NCI-H82 treated with DMSO at 0.1 percent for 48 hours (cell line): ENCODE measurements at regions not wholly inside any gene's neighbourhood (a gene's known extent, or its start where the extent isn't known, plus 50 kb on each side); places are given as distances from the start of the nearest gene placed in this dataset.

ENCODE experiments used
- DNase-seq: peaks from one replicate; lab custom pipeline; 2025; ENCODE audit not compliant: unreplicated experiment; lab: John Stamatoyannopoulos, UW

DNA sequence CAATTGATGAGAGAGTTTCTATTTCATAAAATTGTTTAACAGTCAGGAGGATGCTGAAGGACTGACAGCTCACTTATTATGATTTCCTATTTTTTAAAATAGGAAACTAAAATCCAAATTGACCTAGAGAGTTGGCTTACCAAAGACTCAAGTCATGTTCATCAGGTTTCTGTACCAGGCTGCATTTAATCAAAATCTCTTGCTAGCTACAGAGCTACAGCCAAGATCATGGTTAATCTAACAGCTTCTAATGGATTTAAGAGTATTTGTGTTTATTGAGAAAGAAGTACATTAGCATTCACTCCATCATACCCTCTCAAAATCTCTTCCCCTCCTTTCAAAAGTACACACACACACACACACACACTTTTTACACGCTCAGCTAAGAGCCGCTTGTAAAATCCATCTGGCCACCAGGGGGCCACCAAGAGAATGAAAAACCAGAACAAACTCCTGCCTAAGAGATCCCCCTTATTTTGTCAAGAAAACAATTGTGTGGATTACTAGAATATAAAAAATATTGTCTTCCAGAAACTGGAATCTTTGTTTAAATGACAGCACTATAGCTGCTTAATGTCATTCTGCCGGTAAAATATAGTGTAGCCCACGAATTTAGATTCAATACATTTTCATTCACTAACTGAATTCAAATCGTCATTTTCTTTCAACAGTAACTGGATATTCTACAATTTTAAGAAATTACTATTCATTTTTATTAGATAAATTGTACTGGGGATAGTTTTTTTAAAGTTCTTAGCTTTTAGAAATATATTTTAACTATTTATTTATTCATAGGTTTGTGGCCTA lies 334.0 kb downstream of the BTG1 start:
- peak; percentile 29 for DNase-seq

DNA sequence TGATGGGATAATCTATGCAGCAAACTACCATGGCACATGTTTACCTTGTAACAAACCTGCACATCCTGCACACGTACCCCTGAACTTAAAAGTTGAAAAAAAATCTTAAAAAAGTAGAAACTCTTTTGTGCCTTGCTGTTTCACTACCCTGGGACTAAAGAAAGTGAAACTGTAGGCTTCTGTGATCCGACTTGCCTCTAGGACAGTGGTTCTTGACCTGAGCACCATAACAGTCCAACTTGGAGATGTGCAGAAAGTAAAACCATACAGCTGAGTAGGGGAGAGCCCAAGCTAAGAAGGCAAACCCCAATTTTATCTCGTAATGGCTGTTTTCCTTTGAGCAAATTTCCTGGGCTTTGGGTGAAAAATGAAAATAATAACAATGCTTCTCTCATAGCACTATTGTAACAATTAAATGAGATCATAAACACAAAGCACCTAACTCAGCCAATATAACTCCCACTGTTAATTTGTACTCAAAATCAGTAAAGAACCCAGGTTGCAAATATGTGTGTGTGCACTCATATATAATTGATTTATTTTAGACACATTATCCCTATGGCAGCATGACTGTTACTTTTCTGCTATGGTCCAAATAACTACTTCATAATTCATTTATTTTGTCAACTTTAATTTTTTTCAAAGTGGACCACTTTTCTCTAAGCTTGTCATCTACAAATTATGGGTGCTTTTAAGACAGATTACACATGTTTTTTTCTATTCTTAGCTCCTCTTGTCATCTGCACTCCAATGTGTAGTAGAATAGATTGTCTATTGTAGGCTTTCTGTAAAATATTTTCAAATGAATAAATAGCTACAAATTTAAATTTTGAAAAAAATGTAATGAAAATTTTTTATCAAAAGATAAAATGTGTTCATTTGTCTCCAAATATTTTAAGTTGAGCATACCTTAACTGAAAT lies 334.9 kb downstream of the BTG1 start:
- DNase-seq: no peak

DNA sequence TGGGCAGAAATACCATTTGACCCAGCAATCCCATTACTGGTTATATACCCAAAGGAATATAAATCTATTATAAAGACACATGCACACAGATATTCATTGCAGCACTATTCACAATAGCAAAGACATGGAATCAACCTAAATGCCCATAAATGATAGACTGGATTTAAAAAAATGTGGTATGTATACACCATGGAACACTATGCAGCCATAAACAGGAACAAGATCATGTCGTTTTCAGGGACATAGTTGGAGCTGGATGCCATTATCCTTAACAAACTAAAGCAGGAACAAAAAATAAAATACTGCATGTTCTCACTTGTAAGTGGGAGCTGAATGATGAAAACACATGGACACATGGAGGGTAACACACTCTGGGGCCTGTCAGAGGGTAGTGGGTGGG lies 335.6 kb downstream of the BTG1 start:
- DNase-seq: no peak

DNA sequence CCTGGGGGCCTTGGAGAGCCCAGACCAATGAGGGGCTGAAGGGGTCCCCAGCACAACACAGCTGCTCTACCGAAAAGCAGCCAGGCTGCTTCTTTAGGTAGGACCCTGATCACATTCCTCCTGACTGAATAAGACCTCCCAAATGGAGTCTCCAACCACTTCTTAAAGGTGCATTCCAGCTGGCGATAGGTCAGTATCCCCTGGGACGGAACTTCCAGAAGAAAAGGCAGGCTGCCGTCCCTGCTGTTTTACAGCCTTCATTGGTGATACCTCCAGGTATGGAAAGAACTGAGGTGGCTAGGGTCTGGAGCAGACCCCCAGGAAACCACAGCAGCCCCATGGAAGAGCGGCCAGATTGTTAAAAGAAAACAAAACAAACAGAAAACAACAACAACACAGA lies 340.6 kb downstream of the BTG1 start:
- DNase-seq: no peak

DNA sequence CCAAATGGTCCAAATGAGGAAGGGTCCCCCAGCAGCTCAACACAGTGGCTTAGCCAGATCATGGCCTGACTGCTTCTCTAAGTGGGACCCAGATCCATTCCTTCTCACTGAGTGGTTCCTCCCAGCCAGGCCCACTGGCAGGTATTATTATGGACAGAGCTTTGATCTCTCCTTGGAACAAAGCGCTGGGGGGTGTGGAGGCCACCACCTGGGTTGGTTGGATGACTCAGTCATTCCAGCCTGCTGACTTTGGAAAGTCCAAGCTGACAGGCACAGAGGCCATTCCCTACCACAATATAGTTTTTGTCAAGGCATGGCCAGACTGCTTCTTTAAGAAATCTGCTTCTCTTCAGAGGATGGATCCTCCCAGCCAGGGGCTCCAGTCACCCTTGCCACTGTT lies 341.1 kb downstream of the BTG1 start:
- no peak for DNase-seq

DNA sequence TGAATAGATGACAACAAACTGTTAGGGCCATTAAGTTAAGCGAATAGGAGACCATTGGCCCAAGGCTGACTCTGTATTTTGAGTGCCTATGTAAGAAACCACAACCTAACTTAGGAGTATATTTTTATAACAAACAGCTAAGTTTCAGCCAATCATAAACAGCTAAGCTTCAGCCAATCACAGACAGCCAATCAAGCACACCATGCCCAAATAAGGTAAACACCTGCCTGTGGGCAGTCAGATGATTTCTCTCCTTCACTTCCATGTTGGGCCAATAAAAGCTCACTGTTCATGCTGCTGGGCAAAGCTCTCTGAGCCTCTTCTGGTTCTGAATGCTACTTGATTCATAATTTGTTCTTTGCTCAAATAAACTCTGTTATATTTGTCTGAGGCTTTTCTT lies 344.6 kb downstream of the BTG1 start:
- DNase-seq: no peak

DNA sequence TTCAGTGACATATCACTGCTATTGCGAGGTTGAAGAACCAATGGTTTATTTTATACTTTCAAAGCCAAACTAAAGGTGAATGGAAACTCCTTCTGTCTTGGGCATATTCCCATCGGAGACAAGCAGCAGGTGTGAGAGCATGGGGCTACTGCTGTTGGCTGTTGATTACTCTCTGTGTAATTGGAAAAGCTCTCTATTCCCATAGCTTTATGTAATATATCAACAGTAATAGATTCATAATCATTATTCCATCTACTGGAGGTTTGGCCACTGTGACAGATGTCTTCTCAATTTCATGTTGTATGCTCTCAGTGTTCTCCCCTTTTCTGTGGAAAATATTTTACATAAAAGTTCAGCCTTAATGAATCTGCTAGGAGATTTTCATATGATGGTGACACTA lies 352.0 kb downstream of the BTG1 start:
- no peak for DNase-seq

DNA sequence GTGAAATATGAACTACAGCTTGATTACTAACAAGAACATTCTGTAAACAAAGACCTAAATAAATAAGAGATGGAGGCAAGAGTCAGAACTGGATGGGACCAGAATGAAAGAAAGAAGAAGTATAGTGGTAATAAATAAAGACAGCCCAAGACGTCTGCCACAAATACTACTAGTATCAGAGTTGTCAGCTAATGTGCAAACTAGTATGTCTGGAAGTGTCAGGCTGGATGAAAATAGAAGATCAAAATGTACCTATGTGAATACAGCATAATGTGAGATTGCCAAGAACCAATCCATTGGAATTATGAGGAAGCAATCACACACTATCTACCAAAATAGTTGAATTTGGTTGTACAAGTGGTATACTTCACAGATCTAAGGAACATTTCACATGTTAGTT lies 353.0 kb downstream of the BTG1 start:
- DNase-seq: no peak

DNA sequence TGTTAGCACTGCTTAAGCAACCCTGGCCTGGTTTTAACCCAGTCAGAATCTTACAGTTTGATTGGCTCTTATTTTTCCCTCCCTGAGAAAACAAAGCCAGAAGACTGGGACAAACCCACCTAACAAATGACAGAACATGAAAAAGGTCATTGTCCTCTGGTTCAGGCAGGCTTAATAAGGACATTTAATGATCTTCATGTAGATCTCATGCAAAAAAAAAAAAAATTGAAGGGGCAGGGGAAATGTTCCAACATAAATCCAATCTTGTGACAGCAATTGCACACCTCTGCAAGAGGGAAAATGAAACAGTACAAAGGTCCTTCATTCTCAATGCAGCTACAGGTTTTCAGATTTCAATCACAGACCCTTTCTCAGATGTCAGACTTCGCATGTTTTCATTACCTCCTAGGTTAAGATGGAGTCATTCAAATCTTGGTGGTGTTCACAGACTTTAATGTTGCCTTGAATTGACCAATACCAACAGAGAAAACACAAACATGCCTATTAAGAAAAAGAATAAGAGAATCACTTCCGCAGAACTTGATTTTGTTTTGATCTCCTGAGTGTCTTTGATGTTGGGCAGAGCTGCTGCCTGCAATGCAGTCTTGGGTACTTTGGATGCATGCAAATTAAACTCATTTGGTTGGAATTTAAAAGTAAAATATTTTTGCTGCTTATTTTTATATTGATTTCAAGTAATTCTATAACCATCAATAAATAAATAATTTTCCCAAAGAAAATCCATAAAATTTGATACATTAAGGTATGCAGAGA lies 359.0 kb downstream of the BTG1 start:
- DNase-seq: no peak

DNA sequence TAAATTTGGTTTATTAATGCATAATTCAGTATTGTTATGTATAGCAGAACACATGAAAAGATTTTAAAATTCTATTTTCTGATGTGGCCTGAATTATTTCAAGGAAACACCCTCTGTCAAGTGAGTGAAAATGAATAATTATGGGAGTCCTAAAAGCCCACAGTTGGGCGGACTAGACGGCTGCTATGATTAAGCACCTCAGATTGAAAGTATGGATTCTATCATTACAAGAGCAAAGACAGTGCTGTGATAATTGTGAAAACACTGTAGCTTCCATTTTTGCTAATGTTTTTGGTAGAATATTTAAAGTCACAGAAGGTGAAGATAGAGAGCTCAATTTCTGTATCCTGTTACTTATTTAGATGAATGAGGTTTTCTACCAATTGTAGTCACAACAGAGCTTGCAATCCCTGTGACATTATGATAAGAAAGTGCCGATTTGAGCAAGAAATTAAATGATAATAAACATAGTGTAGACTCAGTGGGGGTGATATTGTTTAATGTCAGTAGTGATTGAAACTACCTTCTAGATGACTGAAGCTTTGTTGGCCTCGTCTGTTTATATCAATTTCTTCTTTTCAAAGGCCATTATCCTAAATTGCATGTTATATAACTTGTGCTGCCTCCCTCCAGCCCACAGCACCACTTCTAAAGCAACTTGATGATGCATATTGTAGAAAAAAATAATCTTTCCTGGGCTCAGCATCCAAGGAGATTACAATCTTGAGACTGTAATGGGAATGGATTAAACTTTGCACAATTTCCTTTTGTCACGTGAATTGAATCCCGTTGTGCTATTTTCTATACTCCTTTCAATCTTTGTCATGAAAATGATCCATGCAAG lies 359.8 kb downstream of the BTG1 start:
- no peak for DNase-seq

DNA sequence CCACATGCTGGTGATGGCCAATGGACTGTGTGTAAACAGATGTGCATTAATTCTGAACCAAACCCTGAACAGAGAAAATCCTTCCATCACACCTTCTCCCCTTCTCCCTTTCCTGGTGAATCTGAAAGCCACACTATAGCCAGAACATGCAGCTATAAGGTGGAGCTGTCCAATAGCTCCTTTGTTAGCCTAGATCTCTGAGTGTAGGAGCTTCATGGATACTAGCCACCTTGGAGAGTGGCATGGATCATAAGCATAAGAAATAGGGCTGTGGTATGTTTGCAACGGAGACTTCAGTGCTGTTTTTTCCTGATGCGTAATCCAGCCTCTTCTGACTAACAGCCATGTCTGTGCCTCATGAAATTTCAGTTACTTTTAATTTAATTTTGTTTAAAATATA lies 364.5 kb downstream of the BTG1 start:
- DNase-seq: no peak

DNA sequence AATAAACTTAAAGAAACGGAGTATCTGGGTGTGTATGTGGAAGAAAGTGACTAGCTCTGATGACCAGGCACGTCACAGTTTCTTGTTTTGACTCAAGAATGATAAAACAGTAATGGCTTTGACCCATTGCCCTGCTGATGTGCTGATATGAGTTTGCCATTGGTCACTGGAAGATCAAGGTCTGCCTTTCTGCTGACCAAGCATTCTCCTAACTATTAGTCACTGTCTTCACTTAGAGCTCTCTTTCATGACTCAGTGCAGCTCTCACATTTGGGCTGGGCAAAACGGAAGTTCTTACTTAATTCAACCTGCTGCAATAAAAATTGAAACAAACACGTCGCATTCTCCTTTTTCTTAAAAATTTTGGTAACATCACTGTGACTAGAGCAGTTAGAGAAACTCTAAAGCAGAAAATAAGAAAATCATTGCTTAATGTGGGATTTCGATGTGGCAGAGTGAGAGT lies 366.7 kb downstream of the BTG1 start:
- no peak for DNase-seq

DNA sequence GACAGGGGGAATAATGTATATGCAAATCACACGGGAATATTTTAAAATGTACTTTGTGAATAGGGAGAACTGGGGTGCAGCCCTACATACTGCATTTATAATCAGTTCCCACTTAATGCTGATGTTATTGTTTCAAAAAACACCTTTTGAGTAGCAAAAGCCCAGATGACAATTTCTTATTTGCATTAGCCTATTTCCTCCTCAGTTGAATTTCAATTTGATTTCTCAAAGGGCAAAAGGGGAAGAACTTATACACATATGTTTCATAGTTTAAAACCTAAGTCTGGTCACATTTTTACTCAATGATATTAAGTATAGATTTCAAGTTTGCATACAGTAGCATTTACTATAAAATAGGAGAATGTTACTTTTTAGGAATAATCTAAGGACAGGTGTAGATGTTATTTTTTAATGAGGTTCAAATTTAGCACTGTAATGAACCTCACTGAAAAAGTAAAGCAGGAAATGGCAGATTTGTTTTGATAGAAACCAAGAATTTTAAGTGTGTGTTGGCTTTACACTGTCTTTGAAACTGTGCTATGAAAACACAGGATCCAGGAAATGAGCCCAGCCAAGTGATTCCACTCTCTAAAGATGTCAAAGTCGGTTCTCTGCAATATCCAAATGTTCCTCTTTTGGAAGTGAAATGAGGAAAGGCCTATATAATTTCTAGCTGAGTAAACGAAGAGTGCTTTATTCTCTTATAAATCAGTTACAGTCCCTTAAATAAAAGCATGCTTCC lies 367.4 kb downstream of the BTG1 start:
- DNase-seq: no peak

DNA sequence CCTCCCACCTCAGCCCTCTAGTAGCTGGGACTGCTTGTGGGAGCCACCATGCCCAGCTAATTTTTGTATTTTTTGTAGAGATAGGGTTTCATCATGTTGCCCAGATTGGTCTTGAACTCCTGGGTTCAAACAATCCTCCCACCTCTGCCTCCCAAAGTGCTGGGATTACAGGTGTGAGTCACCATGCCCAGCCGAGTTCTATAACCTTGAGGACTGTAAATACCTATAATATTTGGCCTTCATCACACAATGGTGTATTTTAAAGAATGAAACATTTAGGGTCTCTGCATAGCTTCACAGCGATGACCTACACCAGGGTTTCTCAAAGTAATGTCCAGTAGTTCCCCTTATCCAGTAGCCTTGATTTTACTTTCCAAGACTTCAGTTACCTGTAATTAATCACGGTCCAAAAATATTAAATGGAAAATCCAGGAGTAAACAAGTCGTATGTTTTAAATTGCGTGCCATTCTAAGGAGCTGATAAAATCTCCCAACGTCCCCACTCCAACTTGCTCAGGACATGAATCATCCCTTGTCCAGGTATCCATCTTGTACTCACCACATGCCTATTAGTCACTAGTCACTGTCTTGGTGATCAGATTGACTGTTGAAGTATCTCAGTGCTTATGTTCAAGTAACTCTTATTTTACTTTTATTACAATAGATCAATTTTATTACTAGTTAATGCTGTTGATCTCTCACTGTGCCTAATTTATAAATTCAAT lies 368.2 kb downstream of the BTG1 start:
- no peak for DNase-seq

DNA sequence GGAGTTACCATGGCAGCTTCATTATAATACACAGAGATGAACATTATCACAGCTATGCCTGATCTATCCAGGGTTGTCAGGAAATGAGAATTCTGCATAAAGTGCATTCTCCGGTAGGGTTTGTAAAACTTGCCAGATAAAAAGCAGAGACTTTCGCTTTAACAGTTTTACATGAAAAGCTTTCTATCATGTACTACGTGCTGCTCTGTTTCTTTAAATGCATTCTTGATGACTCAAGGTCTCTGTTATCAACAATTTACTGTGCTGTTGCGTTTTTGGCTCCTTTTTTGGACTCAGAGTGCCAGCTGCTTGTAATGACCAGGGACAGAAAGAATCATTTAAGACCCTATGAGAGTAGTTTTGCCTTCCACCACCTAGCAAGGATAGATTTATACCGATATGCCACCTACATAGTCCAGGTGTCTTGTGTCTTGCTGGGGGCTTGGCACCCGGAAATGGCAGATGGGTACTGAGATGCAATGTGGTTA lies 371.2 kb downstream of the BTG1 start:
- DNase-seq: no peak

DNA sequence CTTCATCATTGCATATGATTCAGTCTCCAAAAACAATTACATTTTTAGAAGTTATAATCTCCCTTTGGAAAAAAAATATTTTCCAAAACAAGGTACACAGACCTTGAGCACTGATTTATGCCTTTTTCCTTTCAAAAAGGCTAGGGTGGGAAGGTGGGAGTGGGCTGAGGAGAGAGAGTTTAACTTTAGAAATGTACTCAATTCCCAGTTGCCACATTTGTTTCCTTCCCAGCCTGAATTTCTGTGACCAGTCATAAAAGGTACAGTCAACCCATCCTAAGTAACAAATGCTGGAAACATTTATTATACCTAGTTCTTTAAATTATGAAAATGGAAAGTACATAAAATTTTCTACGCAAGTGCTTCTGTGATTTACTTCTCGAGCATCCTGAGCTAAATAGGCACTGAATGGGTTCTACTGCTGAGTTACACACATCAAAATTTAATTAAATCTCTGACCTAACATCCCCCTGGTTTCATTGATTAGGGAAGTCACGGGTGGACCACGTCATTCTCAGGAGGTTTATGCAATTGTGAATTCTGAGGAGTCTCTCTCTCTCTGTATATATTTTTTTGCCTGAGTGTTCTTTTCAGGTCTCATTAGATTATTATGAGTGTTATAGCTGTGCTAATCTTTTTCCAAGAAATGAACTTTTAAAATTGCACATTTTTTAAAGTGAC lies 371.8 kb downstream of the BTG1 start:
- DNase-seq: no peak

DNA sequence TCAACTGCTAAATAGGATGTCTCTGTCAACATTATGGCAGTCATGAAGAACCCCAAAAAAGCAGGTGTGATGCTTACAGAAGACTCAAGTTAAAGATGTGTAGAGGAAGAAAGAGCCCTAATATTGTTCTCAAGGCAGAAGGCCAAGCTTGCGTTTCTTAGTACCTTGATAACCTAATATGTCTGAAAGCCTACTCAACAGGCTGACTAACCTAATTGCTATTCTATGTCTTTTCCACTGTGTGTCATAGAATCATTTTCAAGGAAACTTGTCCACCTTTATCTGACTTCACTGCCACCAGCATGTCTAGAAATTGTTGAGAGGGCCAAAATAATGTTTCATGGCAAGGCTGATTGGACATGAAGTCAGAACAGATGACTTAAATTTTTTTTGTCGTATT lies 373.2 kb downstream of the BTG1 start:
- no peak for DNase-seq

DNA sequence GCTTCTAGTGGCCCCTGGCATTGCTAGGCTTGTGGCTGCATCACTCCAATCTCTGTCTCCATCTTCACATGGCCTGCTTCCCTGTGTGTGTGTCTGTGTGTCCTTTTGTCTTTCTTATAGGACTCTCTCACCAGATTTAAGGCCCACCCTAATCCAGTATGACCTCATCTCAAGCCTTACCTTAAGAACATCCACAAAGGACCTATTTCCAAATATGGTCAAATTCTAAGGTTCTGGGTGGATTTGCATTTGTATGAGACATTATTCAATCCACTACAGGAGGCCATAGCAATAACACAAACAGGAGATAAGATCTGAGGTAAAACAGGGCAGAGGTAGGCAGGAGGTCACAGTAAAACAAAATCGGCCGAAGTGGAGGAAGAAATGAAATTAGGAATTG lies 375.9 kb downstream of the BTG1 start:
- DNase-seq: no peak
